HPDE6-E6E7 (cell line): ENCODE measurements at regions not wholly inside any gene's neighbourhood (a gene's known extent, or its start where the extent isn't known, plus 50 kb on each side); places are given as distances from the start of the nearest gene placed in this dataset.
"Not testable (repeated sequence)": the region's sequence is repeated elsewhere in the genome, so short reads cannot be mapped to it uniquely, and the experiment has no call there.

Experiments
- DNase-seq: peaks from one replicate; pipeline ENCODE4 v3.0.0; 2011; ENCODE audit warnings: missing footprints; ENCODE audit errors: extremely low spot score

GRCh38 chr4:148868191-148868590 lies 426.0 kb upstream of the NR3C2 start:
- no peak for DNase-seq

- DNase-seq: no peak
Measured at GRCh38 chr4:148866666-148867065, 424.5 kb upstream of the NR3C2 start.

DNA sequence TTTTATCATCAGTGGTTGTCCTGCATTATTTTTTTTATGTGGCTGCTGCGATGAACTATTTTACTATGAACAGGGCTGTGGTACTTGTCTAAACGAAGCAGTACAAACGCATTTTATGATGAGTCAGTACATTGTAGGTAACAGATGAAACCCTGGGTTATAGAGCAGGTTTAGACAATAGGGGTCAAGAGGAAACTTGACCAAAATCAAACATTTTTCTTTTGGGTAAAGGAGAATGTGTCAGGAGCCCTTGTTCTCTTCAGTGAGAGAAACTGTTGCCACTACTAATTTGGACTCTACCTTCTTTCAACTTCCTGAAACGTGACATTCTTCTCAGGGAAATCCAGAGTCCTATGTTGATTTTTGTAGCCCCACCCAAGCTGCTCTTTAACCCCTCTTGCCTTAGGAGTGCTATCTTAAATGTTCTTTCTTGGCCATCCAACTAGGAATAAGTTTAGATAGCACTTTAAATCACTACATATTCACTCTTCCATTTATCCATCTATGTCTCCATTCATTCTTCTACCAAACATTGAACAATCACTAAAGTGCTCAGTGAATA lies 415.8 kb upstream of the NR3C2 start:
- DNase-seq: no peak

- no peak for DNase-seq
Measured at GRCh38 chr4:148857239-148857972, 415.2 kb upstream of the NR3C2 start.

DNA sequence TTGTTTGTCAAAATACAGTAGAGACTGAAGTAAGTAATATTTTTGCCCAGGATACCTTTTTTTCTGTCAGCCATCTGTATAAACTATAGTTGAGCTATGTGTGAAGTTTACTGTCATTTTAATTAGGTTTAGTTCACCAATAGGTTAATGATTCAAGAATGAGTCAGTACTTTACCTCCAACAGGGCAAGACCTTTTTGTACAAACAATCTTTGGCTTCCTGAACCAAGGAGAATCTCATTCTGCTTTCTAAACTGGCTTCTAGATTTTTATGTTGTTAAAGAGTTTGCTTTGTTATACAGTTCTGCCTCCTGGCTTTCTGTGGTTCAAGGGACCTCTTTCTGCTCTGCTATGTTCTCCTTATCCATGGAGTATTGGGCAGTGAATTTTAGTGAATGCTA lies 412.0 kb upstream of the NR3C2 start:
- no peak for DNase-seq

DNA sequence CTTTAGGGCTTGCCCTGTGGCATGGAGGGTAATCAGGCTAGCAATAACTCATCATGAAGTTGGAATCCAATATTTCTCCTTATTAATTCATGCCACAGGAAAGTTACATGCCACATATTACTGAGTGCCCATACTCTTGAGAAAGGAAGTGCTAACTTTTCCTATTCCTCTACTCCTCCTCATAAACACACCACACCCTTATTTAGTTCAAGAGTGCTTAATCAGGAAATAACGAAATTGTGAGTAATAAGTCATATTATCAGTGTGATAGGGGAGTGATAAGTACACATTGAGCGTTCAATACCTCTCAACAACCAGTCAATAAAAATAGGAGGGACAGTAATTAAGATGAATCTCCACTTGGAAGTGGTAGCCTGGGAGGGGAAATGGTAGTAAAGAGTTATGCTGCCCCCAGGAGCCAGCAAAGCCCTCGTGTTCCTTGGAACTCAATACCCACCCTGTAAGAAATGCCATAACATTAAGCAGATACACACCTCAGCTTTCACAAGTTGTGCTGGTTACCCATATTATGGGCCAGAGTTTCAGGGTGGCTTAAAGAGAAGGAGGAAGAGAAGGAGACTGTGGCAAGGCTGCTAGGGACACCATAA lies 410.0 kb upstream of the NR3C2 start:
- no peak for DNase-seq

DNA sequence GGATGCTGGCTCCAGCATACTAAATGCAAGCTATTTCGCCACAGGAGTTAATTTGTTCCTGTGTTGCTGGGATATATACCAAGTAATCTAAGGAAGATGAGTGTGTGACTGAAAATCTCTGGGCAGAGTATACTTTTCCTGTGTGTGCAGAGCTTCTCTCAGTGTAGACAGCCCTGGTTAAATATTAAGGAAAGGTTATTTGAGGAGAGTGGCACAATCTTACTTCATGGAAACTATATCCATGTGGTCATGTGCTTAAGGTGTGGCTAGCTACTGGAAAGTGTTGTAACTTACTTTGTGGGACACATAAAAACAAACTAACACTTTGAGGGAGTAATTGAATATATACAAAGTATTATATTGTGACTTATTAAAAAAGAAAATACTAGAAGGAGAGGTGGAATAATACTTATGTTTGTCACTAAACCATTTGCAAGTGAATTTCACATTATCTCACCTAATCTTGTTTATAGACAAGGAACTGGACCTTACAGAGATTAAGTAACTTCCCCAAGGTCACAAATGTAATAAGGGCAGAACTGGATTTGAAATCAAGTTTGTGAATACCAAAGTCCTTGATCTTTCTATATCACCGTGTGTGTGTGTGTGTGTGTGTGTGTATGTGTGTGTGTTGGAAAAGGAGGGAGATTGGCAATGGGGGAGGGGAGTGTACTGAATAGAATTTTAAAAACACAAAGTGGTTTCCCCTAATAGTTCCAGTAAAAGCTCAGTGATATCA lies 408.2 kb upstream of the NR3C2 start:
- no peak for DNase-seq

GRCh38 chr4:148849581-148849980 lies 407.4 kb upstream of the NR3C2 start:
- DNase-seq: no peak

GRCh38 chr4:148847544-148848255 lies 405.5 kb upstream of the NR3C2 start:
- DNase-seq: no peak

DNA sequence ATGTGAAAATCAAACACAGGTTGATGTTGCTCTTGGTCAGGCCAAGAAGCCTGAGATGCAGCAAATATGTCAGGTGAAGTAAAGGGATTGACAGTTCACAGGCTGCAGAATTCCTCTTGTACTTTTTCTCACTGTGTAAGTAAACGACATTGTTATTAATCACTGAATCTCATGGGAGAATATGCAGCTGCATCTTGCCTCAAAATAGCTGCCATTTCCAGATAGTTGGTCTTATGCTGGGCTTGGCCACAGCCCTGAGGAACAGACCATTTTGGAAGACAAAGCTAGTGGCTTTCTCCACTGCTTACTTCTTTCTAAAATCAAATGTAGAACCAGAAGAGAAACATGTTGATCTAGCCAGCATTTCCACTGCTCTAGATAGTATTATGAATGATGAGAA lies 403.4 kb upstream of the NR3C2 start:
- DNase-seq: no peak

- DNase-seq: no peak
Measured at GRCh38 chr4:148843625-148844024, 401.4 kb upstream of the NR3C2 start.

DNA sequence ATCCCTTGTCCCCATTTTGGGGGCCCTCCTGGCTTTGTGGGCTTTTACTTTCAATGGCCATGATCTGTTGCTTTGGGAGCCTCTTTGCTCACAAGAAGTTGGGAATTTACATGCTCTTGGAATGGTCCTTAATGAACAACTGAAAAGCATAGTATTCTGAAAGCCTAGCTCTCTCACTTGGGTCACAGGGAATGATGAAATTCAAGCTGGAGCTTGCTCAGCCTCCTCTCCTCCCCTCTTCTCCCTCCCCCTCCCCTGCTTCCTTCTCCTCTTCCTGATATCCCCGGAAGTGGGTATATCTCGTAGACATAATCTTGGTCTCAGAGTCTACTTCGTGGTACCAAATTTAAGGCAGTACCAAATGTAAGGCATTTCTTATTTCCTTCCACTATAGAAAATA lies 400.6 kb upstream of the NR3C2 start:
- DNase-seq: no peak

DNA sequence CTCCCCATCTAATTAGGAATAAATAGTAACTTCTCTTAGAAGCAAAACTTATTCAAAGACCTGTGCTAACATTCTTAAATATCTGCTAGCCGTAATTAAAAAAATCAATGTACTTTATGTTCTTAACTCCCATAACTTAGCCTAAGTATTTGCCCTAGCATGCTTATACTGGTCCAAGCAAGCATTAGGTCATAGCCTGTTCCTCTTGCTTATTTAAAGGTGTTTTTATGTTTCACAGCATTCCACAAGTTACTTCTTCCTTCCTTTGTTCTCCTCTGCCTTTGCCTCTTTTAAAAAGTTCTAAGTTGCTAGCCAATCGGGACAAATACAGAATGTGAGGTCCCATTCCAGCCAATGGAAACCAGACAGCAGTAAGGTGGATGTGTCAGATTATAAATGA lies 395.4 kb upstream of the NR3C2 start:
- DNase-seq: not testable (repeated sequence)

DNA sequence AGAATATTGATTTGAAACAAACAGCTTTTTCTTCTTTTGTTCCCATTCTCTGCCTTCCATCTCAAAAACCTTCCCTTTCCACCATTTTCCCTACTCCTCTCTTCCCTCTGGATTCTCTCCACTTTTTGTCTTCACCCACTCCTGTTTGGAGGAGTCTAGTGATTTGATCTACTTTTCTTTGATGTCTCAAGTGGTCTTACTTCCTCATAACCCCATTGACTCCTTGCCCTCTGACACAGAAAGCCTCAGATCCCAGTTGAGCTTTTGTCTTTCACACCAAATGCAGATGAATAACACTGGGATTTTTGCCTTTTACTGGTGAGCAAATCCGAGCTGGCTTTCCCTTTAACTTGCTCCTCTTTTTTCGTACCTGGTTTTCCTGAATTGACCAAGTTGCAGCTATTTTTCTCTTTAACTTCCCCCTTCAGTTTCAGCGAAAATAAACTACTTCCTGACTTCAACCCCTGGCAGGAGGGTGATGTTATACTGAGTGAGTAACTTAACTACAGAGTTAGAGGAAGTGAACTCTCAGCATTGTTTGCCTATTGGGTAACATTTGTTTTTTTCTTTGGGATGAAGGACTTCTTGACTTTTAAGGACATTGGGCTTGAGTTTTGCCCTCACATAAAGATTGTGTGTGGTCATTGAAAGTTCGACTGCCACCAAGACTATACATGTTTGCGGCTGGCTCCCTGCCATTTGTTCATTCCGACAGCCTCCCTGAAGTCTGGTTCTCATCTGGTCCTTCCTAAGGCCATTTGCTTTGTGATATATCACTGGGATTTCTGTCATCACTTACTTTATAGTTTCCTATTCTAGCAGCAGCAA lies 392.8 kb upstream of the NR3C2 start:
- DNase-seq: peak; percentile 31

- peak; percentile 46 for DNase-seq
Measured at GRCh38 chr4:148831945-148832344, 389.7 kb upstream of the NR3C2 start.

DNA sequence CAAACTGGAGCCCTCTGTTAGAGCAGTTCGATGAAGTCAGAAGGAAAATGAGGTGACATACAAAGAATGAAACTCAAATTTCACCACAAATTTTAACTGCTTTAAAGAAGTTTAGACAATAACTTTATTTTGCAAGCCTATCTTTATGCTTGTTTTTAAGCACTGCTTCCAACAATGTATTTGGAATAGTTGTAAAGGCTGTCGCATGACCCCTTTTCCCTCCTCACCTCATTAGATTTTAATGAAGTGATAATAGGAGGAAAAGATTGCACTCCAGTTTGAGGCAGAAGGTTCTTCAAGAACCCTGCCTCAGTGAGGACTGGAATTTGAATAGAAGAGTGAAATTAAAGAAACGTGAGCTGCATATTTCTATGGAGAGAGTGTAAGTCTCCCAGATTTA lies 386.1 kb upstream of the NR3C2 start:
- DNase-seq: no peak

- no peak for DNase-seq
Measured at GRCh38 chr4:148827781-148828180, 385.6 kb upstream of the NR3C2 start.

DNA sequence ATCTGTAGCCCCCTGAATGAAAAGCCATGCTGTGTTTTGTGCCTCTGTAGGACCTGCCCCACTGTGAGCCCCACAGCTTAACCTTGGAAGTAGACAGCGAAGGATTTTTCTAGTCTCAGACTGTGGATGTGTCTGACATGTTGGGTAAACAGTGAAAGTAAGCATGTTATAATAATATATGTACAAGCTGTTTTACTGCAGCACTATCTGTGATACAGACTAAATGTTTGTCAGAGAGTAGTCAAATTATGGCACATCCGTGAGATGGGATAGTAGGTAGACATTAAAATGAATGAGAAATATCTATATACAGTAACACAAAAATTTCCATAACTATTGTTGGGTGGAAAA lies 381.2 kb upstream of the NR3C2 start:
- DNase-seq: no peak

DNA sequence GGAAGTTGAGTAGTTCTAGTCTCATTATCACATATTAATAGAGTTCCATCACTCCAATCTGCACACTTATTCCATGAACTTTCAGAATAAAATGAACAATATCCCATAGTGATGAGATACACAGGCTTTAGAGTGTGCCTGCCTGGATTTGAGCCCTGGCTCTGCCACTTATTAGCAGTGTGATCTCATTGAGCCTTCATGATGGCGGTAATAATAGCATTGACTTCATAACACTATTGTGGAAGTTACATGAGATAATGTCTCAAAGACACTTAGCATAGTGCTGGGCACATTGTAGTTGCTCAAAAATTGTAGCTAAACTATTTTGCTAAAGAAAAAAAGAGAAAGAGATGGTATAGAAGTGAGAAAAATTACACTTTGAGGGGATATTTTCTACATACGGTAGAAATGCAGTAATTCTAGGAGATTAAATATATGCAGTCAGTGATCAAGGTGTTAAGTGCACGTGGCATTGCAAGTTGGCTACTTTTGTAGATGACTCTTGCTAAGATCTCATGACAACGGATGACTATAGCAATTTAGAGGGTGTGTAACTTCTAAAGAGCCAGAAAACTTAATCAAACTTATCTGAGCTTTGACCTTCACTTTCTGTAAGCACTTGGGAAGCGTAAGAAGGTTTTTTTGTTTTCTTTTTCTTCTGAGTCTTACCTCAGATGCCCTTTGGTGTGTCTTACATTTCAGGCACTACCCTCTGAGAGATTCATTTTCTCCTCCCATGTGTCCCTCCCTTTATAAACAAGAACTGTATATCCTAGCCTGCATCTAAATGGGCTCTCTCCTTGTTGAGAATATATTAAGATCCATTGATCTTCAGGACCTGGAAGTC lies 380.6 kb upstream of the NR3C2 start:
- DNase-seq: no peak

- no peak for DNase-seq
Measured at GRCh38 chr4:148814030-148814429, 371.8 kb upstream of the NR3C2 start.
